ENCODE measurements at regions not wholly inside any gene's neighbourhood (a gene's known extent, or its start where the extent isn't known, plus 50 kb on each side); places are given as distances from the start of the nearest gene placed in this dataset.

DNA sequence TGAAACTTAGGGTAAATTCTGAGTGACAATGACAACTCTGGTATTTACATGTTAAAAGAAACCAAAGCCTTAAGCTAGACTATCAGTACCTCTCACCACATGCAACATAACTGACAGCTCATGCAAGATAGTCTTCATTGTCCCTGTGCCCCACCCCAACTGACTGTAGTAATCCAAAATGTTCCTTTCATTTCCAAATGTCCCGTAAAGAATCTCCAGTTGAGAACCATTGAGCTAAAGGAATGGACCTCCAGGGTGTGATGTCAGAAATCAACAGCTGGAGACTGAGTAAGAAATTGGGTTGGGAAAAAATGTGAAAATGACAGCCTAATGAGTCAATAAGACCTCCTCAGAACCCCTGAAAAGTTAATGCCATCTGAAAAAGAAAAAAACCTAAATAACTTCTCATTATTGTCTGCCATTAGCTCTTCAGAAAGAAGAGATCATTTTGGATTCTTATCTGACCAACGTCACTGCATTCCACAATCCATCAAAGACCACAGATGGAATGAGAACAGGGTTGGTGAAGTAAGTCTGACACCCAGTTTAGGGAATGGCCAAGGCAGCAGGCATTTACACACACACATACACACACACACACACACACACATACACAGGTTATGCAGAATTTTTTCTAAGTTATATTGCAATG lies 51.7 kb upstream of the ACVR2A start:
- no peak for DNase-seq

DNA sequence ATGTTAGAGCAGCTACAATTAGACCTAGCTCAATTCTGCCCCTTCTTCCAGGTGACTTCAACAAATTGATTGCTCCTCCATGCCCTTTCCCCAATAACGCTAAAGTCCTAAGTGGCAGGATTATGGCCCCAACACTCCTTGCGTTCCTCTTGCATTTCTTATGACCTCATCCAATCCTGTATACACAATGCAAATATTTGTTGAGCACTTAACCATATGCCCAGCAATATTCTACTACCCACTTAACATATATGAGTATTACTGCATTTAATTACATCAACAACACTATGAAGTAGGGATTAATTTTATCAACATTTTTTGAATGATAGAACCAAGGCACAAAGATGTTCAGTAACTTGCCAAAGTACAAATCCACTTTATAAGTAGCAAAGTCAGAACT lies 54.2 kb upstream of the ACVR2A start:
- DNase-seq = no peak

DNA sequence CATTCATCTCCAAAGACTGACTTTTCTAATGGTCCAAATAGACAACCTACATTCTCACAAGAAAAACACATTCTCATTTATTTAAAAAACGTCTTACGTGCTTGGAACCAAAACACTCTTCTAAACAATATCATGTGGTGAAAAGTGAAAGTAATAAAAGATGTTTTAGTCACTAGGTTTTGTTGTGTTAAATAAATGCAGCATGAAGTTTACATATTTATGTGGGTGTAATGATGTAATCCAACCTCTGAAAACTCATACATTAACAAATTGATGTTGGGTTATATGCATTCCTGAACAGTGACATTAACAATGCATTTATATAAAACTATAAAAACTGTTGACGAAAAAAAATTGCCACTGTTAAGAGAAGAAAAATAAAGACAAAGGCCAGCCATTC lies 55.1 kb upstream of the ACVR2A start:
- no peak for DNase-seq

DNA sequence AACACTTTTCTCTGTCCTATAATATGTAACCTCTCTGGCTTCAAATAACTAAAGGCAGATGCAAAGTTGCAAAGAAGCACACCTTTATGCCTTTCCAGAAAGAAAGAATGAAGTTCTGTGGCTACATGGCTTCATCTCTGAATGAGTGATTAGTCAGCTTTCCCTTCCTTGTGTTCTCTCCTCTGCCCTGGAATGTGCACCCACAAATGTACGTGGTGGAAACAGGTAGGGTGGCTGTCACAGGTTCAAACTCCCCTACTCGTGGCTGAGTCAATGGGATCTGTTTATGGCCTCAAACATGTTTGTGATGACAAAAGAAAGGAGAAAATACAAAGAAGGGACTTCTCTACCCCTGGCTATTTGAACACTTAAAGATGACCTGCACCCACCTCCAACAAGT lies 55.5 kb upstream of the ACVR2A start:
- no peak for DNase-seq

DNA sequence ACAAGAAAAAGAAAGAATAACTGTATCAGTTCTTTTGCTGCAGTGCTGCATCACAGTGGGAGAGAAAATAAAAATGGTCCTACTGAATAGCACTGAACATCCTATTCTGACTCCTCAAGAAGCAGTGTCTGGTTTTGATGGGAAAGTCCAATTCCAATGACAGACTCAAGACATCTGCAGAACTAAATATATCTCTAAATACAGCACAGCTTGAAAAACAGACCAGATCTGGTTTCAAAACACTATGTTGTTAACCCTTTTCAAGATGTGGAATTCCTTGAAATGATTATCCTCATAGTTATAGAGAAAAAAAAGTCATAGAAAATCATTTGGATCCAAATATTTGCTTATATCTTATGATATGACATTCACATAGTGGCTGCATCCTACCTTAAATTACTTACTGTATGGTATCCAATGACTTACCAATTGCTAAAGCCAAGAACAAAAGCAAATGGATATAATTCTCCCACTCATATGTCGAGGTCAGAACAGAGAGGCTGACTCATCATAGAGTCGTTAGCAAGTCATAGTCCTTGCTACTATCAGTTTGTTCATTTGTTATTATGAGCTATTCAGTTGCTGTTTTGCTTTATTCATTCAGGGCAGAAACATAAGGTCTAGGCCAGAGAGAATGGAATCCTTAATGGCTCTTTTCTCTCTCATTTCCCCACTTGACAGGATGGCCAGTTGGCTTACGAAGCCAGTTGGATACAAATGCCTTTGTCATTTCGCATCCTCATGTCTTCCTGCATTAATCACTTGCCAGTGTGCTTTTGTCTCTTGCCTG lies 62.5 kb upstream of the ACVR2A start:
- DNase-seq = no peak

DNA sequence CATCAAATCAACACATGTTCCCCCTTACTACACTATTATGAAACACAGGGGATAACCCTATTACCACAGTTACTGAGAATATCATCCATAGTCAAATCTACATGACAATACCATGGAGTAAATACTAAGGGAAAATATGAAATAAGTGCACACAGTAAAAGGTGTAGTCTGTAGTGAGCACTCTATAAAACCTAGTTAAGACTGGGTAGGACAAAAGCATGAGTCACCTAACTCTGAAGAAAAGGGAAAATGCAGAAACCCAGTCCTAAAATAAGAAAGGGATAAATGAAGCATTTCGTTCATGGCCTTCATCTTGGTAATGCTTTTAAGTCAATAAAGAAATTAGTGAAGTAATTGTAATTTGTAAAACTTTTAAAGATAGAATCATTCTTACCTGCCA lies 65.4 kb upstream of the ACVR2A start:
- no peak for DNase-seq

DNA sequence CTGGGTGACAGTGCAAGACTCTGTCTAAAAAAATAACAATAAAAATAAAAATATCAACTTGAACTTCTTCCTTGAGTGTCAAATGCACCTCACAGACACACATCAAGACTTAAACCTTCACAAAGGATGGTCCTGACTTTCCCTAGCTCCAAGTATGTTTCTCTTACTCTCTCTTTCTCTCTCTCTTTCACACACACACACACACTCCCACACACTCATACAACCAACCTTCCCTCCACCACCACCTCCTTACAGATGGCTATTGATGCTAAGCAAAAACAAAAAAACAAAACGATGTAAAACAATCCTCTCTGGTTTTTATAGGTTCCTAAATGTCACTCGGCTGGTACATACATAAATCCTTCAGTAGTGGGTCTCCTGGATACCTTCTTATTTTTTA lies 67.4 kb upstream of the ACVR2A start:
- DNase-seq = no peak

DNA sequence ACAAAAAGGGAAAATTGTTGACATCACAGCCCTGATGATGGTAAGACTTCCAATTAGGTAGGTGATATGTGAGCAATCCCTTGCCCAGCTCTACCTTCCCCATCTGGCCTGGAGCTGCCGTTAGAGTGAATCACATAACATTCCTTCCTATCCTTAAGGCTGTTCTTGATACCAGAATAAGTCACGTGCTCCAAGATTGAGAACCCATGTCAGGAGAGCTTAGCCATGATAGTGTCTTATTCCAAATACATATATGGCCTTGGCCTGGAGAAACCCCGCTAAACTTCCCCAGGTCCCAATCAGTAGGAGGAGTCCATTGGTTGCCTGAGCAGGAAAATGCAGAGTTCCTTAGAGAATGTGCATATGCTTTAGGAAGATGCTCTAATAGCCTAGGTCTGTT lies 70.0 kb upstream of the ACVR2A start:
- DNase-seq = no peak

DNA sequence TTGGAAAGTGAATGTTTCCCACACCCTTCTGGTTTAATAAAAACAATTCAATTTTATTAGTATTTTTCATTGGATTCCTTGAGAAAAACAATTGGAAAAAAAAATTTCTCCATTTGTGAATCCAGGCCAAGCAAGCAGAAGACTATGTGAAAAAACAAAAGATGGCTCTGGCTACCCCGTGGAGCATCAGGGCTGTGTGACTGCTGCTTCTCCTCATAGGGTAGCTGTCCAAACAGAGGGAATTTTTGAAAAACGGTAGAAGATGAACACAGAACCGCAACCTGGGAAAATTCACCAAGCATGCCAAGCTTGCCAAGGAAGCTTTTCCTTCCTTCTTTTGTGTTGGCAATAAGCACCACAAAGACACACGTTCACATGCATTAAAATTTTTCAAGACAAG lies 71.3 kb upstream of the ACVR2A start:
- DNase-seq = no peak

DNA sequence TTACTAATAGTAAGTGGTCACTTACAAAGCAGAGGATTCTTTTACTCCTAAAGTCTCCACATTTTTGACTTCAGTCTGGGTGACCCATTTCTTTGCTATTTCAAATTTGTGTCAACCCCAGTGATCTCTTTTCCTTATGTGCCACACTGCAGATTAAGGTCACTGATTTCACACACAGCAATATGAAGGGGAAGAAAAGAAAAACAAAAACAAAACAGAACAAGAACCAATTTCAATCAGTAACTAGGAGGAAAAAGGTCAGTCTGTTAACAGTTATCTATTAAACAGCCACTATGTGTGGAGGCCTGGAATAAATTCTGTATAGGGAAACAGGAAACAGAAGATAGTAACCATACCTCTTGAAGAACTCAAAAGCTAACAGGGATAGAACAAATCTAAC lies 72.0 kb upstream of the ACVR2A start:
- DNase-seq = no peak

DNA sequence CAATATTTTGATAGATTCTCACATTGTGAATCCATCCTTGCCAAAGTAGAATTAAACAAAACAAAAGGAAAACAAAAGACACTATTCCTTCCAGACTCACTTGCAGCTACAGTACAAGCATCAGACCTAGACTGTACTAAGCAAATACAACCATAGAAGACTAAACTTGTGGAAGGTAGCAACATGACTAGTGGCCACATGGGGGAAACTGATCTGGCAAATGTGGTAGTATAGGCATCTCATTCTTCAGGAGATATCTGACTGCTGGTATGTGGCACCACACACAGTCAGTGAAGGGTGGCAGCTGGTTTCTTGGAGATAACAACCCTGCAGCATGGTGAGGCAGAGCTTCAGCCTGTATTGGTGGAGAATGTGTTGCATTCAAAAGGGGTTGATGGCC lies 81.0 kb upstream of the ACVR2A start:
- DNase-seq = no peak

DNA sequence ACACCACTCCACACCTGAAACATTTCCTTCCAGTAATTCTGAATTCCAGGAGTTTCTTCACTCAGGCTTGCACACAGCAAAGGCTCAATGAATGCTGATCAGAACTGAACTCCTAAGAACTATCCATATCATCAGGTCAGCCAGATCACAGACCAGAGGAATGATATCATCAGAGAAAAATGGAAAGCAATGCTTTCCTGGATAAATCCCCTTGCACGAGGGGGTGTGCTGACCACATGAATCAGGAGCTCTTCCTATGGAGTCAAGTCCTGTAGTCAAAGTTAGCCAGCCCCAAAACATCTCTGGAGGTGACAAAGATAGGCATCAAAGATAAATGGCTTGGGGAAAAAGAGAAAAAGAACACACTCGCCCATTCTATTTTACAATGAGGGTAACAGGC lies 83.8 kb upstream of the ACVR2A start:
- DNase-seq = no peak

DNA sequence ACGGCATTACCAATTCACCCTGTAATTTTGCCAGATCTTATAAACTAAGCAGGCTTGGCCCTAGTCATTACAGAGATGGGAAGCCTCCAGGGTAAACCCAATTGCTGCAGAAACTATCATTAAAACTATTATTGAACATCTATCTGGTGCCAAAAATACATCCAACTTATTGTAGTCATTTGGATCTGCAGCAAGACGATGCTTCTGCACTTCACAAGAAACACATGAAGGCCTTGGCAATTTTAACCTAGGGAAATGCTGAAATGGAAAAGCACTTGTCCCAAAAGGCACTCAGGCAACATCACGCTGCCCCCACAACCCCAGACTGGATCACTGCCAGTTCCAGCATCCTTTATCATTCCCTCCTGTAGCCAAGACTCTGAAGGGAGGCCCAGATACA lies 85.3 kb upstream of the ACVR2A start:
- no peak for DNase-seq

DNA sequence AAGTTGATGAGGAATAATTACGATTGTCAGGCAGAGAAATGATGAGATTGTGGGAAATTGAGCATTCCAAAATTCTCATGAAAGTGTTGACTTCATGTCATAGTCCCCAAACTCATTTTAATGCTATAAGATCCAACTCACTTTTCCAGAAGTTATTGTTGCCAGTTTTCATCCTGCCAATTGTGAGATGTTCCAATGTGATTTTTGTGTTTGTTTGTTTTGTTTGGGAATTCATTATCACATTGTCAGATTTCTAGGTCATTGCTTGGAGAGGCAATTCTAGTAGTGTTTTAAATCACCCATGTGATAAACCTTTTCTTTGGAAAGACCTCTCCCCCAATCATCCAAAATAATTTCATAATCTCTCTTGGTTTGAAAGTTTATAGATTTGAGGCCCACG lies 86.0 kb upstream of the ACVR2A start:
- no peak for DNase-seq

DNA sequence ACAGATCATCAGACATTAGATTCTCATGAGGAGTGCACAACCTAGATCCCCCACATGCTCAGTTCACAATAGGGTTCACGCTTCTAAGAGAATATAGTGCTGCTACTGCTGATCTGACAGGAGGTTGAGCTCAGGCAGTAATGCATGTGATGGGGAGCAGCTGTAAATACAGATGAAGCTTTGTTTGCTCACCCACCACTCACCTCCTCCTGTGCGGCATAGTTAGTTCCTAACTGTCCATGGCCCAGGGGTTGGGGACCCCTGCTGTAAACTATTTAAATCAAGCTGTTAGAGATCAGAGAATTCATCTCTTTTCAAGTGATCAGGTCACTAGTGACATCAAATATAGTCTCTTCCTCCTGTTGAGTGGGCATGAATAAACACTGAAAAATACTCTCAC lies 88.8 kb upstream of the ACVR2A start:
- peak; percentile 82 for DNase-seq

DNA sequence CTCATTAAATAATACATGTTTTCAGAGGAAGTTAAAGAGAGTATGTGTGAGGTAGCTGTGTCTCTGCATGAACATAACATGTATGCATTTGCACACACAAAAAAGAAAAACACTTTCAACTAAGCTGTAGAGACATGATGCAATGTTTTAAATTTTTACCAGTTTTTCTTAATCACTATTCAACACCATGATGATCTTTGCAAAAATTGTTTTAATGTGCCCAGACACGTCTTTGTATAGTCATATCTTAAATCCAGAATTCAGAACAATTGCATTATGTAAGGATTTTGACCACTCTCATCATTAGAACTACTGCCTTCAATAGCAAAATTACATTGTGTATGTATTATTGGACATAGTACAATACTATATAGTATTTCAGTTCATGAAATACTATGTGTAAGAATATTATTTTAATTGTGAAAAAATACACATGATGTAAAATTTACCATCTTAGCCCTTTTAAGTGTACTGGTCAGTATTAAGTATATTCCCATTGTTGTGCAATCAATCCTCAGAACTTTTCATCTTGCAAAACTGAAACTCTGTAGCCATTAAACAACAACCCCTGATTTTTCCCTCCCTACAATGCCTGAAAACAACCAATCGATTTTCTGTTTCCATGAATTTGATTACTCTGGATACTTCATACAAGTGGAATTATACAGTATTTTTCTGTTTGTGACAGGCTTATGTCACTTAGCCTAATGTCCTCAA lies 104.5 kb upstream of the ACVR2A start:
- DNase-seq = no peak

DNA sequence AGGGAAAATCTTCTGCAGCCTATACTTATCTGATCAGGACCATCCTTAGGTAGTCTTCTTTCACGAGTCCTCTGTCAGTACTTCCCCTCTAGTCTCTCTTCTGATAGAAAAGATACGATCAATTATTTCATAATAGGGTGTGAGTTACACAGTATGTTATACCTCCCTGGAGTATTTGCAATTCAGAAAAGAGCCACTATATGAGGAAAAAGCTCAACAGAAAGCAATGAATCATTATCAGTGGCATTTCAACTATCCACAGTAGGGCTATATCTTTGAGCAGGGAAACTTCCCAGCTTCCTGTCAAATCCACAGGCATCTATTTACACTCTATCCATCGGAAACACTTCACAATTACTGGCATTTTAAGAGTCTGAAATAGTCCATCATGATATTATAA lies 105.3 kb upstream of the ACVR2A start:
- no peak for DNase-seq

DNA sequence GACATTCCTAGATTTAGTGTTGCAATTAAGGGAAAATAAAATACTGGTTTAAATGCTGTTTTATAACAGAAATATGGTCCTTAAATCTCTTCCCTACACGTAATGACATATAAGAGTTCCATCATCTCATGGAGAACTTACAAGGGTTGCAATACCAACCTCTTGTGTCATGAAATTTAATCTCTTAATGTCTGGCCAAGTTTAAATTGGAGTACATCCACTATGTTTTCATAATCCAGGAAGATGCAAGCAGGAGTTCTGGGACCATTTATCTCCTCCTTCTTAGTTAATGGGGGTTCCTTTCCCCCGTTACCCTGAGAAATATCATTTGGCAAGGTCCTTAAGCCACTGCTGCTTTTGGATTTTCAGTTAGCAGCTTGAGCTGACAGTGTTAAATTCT lies 126.0 kb upstream of the ACVR2A start:
- DNase-seq = no peak

DNA sequence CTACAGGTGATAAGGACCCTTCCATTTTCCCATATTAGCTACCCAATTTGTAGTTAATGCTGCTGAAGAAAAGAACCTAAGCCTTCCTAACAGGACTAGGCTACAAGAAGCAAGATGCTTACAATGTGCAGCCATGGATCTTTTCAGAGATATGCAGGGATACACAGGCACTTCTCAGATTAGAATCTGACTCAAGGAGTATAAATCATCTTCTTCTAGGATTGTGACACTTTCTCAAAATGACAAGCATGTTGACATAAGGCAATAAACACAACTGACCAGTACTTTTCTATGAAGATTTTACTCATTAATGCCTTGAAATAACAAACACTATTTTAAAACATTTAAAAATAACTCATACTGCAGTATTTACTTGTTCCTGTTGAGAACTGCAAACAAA lies 127.9 kb upstream of the ACVR2A start:
- DNase-seq = no peak

DNA sequence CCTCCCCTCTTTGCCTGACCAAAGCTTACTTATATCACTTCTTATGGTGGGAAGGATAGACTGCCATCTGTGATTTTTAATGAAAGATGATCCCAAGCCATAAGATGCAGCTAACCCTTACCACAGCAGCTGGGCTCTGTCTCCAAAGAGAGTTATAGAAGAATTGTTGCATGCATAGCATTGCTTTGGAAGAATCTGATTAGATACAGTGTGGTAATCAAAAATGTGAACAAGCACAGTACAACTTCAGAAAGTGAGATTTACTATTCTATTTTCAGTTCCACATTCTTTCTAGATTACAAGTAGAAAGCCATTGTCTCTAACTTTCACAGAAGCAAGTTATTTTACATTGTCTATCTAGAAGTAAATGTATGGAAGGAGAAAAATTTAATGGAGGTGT lies 129.0 kb upstream of the ACVR2A start:
- no peak for DNase-seq

DNA sequence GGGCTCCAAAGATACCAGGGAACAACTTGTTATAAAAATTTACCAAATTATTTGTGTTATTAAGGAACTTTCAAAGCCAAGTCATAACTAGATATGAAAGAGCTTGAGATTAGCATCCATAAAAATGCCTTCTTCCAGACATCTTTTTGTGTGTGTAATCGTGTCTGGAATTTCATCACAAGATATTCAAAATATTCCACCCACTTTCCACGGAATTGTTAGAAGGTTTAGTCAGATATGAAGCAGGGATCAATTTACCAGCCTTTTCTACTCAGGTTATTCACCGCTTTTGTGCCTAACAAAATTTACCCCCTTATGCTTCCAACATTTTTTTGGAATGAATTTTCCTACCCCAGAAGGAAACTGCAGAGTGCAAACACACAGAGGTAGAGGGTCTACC lies 130.2 kb upstream of the ACVR2A start:
- no peak for DNase-seq

DNA sequence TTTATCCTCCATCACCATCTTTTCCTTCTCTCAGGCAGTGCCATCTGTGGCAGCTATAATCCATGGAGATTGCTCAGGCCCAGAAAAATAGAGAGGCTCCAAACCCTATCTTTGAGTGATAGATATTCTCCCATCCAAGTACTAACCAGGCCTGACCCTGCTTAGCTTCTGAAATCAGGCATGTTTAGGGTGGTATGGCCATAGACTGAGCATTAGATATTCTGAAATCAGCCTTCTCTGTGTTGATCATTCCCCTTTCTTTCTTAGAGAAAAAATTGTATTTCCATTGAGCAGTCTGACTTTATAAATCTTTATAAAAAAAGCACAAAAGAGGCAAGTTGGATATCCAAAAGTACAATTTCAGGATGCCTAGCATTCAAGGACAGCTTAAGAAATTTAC lies 131.5 kb upstream of the ACVR2A start:
- no peak for DNase-seq

DNA sequence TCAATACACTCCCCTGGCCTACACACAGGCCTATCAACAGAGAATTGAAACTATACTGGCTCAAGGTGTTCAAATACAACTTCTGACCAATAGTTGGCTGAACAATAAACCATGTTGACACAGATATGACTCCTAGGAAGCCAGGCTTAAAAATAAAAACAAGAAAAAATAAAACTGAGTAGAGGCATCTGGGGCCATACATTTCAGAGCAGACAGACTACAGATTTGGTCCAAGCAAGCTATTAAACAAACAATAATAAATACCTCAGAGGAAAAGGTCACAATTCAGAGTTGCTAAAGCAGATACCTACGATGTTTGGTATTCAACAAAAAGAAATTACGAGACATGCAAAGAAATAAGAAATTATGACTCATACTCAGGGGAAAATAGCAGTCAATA lies 132.8 kb upstream of the ACVR2A start:
- no peak for DNase-seq

DNA sequence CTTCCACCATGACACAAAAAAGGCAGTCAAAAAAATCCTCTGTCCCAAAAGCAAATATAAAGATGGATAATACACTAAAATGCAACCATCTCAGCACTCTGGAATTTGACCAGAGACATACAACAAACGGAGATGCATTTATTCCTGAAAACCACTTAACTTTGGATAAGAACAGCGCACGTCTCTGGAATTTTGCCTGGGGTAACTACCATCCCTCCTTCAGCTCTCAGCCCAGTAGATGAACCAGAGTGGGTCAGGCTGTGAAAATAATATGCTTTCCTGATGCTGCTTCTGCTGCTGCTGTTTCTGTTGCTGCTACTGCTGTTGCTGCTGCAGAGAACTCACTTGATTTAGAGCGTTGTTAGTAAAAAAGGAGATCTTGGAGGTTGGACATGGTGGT lies 133.8 kb upstream of the ACVR2A start:
- no peak for DNase-seq

Measured in NCI-H146 (cell line).